Loucy (cell line): ENCODE measurements at regions not wholly inside any gene's neighbourhood (a gene's known extent, or its start where the extent isn't known, plus 50 kb on each side); places are given as distances from the start of the nearest gene placed in this dataset.

Experiments used
- H2AFZ ChIP-seq: fragments of 200-600 bp; sonication (generic); 2 replicates; pipeline ENCODE4 v1.6.0; 2016; ENCODE audit warnings: antibody characterized with exemption, mild to moderate bottlenecking, low read length, moderate library complexity
- H3F3A ChIP-seq: fragments of 200-600 bp; 2 replicates; pipeline ENCODE4 v1.6.0; 2016; ENCODE audit warnings: antibody characterized with exemption, low read depth, mild to moderate bottlenecking
- H3K27me3 ChIP-seq: fragments of 200-600 bp; sonication (generic); 2 replicates; pipeline ENCODE4 v1.6.1; 2014; ENCODE audit warnings: low read length, mild to moderate bottlenecking; ENCODE audit not compliant: insufficient read depth, poor library complexity, severe bottlenecking
- H3K36me3 ChIP-seq: fragments of 200-600 bp; sonication (generic); 2 replicates; pipeline ENCODE4 v1.6.1; 2016; ENCODE audit warnings: low read length; ENCODE audit not compliant: insufficient read depth
- H3K4me1 ChIP-seq: fragments of 200-600 bp; sonication (generic); 2 replicates; pipeline ENCODE4 v1.5.1; 2014; ENCODE audit warnings: low read length, mild to moderate bottlenecking; ENCODE audit not compliant: insufficient read depth, poor library complexity, severe bottlenecking
- H3K4me2 ChIP-seq: fragments of 200-600 bp; sonication (generic); 2 replicates; pipeline ENCODE4 v1.6.0; 2014; ENCODE audit warnings: antibody characterized with exemption, low read length, low read depth, mild to moderate bottlenecking; ENCODE audit not compliant: poor library complexity, severe bottlenecking
- H3K4me3 ChIP-seq: fragments of 200-600 bp; sonication (generic); 2 replicates; pipeline ENCODE4 v1.5.1; 2014; ENCODE audit warnings: low read length, mild to moderate bottlenecking, mixed read lengths; ENCODE audit not compliant: poor library complexity, severe bottlenecking
- H3K79me2 ChIP-seq: fragments of 200-600 bp; sonication (generic); 2 replicates; pipeline ENCODE4 v1.6.1; 2014; ENCODE audit warnings: low read length; ENCODE audit not compliant: insufficient read depth
- H3K9ac ChIP-seq: fragments of 200-600 bp; sonication (generic); 2 replicates; pipeline ENCODE4 v1.6.0; 2014; ENCODE audit warnings: mild to moderate bottlenecking, low read depth, low read length, moderate library complexity; ENCODE audit not compliant: poor library complexity, severe bottlenecking
- H3K9me2 ChIP-seq: fragments of 200-600 bp; sonication (generic); replicated peaks from 2 replicates; pipeline ENCODE4 v1.6.1; 2016; ENCODE audit warnings: low read depth, low read length, mixed read lengths
- H3K9me3 ChIP-seq: fragments of 200-600 bp; sonication (generic); 2 replicates; pipeline ENCODE4 v1.6.1; 2014; ENCODE audit warnings: mild to moderate bottlenecking, antibody characterized with exemption, low read length, low read depth; ENCODE audit not compliant: insufficient read depth
- H4K20me1 ChIP-seq: fragments of 200-600 bp; sonication (generic); 2 replicates; pipeline ENCODE4 v1.6.0; 2014; ENCODE audit warnings: antibody characterized with exemption, low read length, mild to moderate bottlenecking; ENCODE audit not compliant: insufficient read depth, poor library complexity, severe bottlenecking
- EZH2phosphoT487 ChIP-seq: fragments of 200-600 bp; IDR thresholded peaks from 2 replicates; pipeline ENCODE4 v1.6.1; 2018; ENCODE audit warnings: antibody characterized with exemption, mild to moderate bottlenecking, moderate library complexity, borderline replicate concordance
- TF ChIP-seq, protein P1 (sequence below): fragments of 200-600 bp; sonication (generic); conservative IDR thresholded peaks from 2 replicates; pipeline ENCODE4 v1.5.1; 2014; ENCODE audit warnings: mild to moderate bottlenecking, antibody characterized with exemption, low read length

GRCh38 chr7:89934101-89934500 is 220.2 kb upstream of the STEAP1 start:
- H2AFZ ChIP-seq: no peak overlapping the region
- H3K9me3 ChIP-seq: no peaks in the 10 kb centered on the region

GRCh38 chr7:89943525-89944050 is 210.7 kb upstream of the STEAP1 start:
- TF ChIP-seq EZH2phosphoT487: no peak
- TF ChIP-seq, protein P1, sequence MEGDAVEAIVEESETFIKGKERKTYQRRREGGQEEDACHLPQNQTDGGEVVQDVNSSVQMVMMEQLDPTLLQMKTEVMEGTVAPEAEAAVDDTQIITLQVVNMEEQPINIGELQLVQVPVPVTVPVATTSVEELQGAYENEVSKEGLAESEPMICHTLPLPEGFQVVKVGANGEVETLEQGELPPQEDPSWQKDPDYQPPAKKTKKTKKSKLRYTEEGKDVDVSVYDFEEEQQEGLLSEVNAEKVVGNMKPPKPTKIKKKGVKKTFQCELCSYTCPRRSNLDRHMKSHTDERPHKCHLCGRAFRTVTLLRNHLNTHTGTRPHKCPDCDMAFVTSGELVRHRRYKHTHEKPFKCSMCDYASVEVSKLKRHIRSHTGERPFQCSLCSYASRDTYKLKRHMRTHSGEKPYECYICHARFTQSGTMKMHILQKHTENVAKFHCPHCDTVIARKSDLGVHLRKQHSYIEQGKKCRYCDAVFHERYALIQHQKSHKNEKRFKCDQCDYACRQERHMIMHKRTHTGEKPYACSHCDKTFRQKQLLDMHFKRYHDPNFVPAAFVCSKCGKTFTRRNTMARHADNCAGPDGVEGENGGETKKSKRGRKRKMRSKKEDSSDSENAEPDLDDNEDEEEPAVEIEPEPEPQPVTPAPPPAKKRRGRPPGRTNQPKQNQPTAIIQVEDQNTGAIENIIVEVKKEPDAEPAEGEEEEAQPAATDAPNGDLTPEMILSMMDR: no peak
- H3K9me3 ChIP-seq: no peaks in the 10 kb centered on the region
- no peaks in the 10 kb centered on the region for H3K27me3 ChIP-seq
- H3F3A ChIP-seq: no peaks in the 10 kb centered on the region
- no peak overlapping the region for H2AFZ ChIP-seq
- no peaks in the 10 kb centered on the region for H3K79me2 ChIP-seq
- no peak overlapping the region for H3K4me3 ChIP-seq
- H3K36me3 ChIP-seq: no peaks in the 10 kb centered on the region
- no peak overlapping the region for H3K4me2 ChIP-seq
- H3K4me1 ChIP-seq: no peaks in the 10 kb centered on the region
- H4K20me1 ChIP-seq: no peaks in the 10 kb centered on the region
- H3K9ac ChIP-seq: no peak overlapping the region
- H3K9me2 ChIP-seq: no peaks in the 10 kb centered on the region

More at GRCh38 chr7:89934101-89934500, 220.2 kb upstream of the STEAP1 start:
- no peak for TF ChIP-seq EZH2phosphoT487
- TF ChIP-seq, protein P1: no peak
- H3K27me3 ChIP-seq: no peaks in the 10 kb centered on the region
- no peaks in the 10 kb centered on the region for H3K79me2 ChIP-seq
- no peak overlapping the region for H3K9ac ChIP-seq
- H3K36me3 ChIP-seq: no peaks in the 10 kb centered on the region
- H3K4me3 ChIP-seq: no peak overlapping the region
- H3F3A ChIP-seq: no peaks in the 10 kb centered on the region
- no peaks in the 10 kb centered on the region for H4K20me1 ChIP-seq
- no peaks in the 10 kb centered on the region for H3K9me2 ChIP-seq
- no peak overlapping the region for H3K4me2 ChIP-seq
- H3K4me1 ChIP-seq: no peaks in the 10 kb centered on the region

DNA sequence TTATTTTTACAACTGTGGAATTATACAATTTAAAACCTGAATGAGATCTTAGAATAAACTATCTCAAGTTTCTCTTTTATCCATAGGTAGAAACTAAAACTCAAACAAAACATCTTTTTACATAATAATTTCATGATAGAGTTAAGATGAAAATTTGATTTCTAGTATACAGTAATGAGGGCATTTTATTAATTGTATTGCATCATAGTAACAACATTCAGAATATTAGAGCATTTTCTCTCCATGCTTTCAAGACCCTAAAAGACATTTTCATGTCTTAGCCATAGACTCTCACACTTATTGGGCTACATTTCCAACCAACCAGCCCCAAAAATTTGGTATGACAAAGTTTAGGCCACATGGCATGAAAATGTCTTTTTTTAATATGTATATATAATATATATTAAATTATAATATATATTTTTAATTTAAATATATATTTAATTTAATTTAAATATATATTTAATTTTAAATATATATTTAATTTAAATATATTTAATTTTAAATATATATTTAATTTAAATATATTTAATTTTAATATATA is 195.7 kb upstream of the STEAP1 start:
- Histone ChIP-seq H3K9me3 (no peaks in the 10 kb centered on the region), H3K9ac (no peak overlapping the region), H4K20me1 (no peaks in the 10 kb centered on the region), H3F3A (no peaks in the 10 kb centered on the region), H3K27me3 (no peaks in the 10 kb centered on the region), H3K9me2 (no peaks in the 10 kb centered on the region), H3K36me3 (no peaks in the 10 kb centered on the region), H3K4me3 (no peak overlapping the region), H2AFZ (no peak overlapping the region), H3K79me2 (no peaks in the 10 kb centered on the region), H3K4me2 (no peak overlapping the region), H3K4me1 (no peaks in the 10 kb centered on the region)
- TF ChIP-seq, protein P1: no peak
- no peak for TF ChIP-seq EZH2phosphoT487
